GM21717 (cell line): ENCODE measurements at regions not wholly inside any gene's neighbourhood (a gene's known extent, or its start where the extent isn't known, plus 50 kb on each side); places are given as distances from the start of the nearest gene placed in this dataset.
"Not testable (repeated sequence)": the region's sequence is repeated elsewhere in the genome, so short reads cannot be mapped to it uniquely, and the experiment has no call there.

ENCODE experiments used
- ATAC-seq: cut with Tn5 transposase; IDR thresholded peaks from one replicate; pipeline ENCODE4 v1.9.1; 2021; ENCODE audit warnings: mild to moderate bottlenecking, moderate library complexity; ENCODE audit not compliant: unreplicated experiment

- not testable (repeated sequence) for ATAC-seq
These were observed 157.0 kb upstream of the ZNF469 start for GRCh38 chr16:88225640-88226230.

- ATAC-seq = not testable (repeated sequence)
These were observed 156.5 kb upstream of the ZNF469 start for GRCh38 chr16:88226302-88226701.

GRCh38 chr16:88227026-88227721 is 155.6 kb upstream of the ZNF469 start:
- ATAC-seq = not testable (repeated sequence)

- not testable (repeated sequence) for ATAC-seq
These were observed 154.9 kb upstream of the ZNF469 start for GRCh38 chr16:88227722-88228482.

- not testable (repeated sequence) for ATAC-seq
These were observed 154.0 kb upstream of the ZNF469 start for GRCh38 chr16:88228751-88229150.

- not testable (repeated sequence) for ATAC-seq
These were observed 153.0 kb upstream of the ZNF469 start for GRCh38 chr16:88229710-88230109.

- not testable (repeated sequence) for ATAC-seq
These were observed 152.3 kb upstream of the ZNF469 start for GRCh38 chr16:88230276-88230966.

- not testable (repeated sequence) for ATAC-seq
These were observed 151.7 kb upstream of the ZNF469 start for GRCh38 chr16:88230967-88231615.

GRCh38 chr16:88231839-88232238 is 150.9 kb upstream of the ZNF469 start:
- not testable (repeated sequence) for ATAC-seq

- ATAC-seq = not testable (repeated sequence)
These were observed 150.1 kb upstream of the ZNF469 start for GRCh38 chr16:88232401-88233258.

GRCh38 chr16:88233621-88234420 is 148.9 kb upstream of the ZNF469 start:
- ATAC-seq = not testable (repeated sequence)

GRCh38 chr16:88234421-88235271 is 148.1 kb upstream of the ZNF469 start:
- ATAC-seq = not testable (repeated sequence)

GRCh38 chr16:88235691-88236090 is 147.1 kb upstream of the ZNF469 start:
- ATAC-seq = not testable (repeated sequence)

- not testable (repeated sequence) for ATAC-seq
These were observed 146.5 kb upstream of the ZNF469 start for GRCh38 chr16:88236229-88236628.

GRCh38 chr16:88237314-88237713 is 145.4 kb upstream of the ZNF469 start:
- not testable (repeated sequence) for ATAC-seq

- not testable (repeated sequence) for ATAC-seq
These were observed 144.9 kb upstream of the ZNF469 start for GRCh38 chr16:88237761-88238415.

- ATAC-seq = not testable (repeated sequence)
These were observed 144.0 kb upstream of the ZNF469 start for GRCh38 chr16:88238732-88239274.
